ENCODE measurements at regions not wholly inside any gene's neighbourhood (a gene's known extent, or its start where the extent isn't known, plus 50 kb on each side); places are given as distances from the start of the nearest gene placed in this dataset.

- TF ChIP-seq MYC (IDR thresholded peaks at IDR 0.05; ENCODE audit: low read depth, low read length) = no peak
- TF ChIP-seq JUN (IDR thresholded peaks at IDR 0.05; ENCODE audit: borderline replicate concordance, insufficient read depth, insufficient read length, low read depth) = peak; percentile 87
- TF ChIP-seq EZH2 (IDR thresholded peaks at IDR 0.05; ENCODE audit: borderline replicate concordance, low read depth, low read length, severe bottlenecking) = no peak
- TF ChIP-seq GATA2 (IDR thresholded peaks at IDR 0.05; ENCODE audit: insufficient read depth, insufficient read length, low read depth, low read length) = peak; percentile 93
- no peak for TF ChIP-seq CTCF (IDR thresholded peaks at IDR 0.05; ENCODE audit: extremely low read depth in 1 of 2, insufficient read depth in 1 of 2, low read depth in 1 of 2, low read length in 2 of 2)
- TF ChIP-seq FOS (IDR thresholded peaks at IDR 0.05; ENCODE audit: borderline replicate concordance, insufficient read depth, low read length) = peak; percentile 77
- peak; percentile 39 for TF ChIP-seq POLR2AphosphoS5 (IDR thresholded peaks at IDR 0.05; ENCODE audit: insufficient read depth, low read depth, low read length)
- no peak for TF ChIP-seq MAX (IDR thresholded peaks at IDR 0.05; ENCODE audit: insufficient read depth, insufficient read length)
- dilution Hi-C loops (cut with MboI; ENCODE audit: extremely low pct_ligation_motif_present, low sequenced_read_pairs) = no loop called here
- Histone ChIP-seq H3K4me1 (ENCODE audit: control insufficient read depth, extremely low read depth, insufficient read depth, low read length) (peaks cover 61% of the 10 kb centered on the region), H3K79me2 (ENCODE audit: control insufficient read depth, insufficient read depth, low read length) (no peaks in the 10 kb centered on the region), H3K4me2 (ENCODE audit: insufficient read depth, low read length) (peak overlapping the region; percentile 82), H4K20me1 (replicated peaks; ENCODE audit: control insufficient read depth, extremely low read depth, insufficient read depth, low read length) (no peaks in the 10 kb centered on the region), H3K9ac (replicated peaks; ENCODE audit: extremely low read depth, insufficient read depth, low read length) (peak overlapping the region; percentile 72), H3K27ac (ENCODE audit: insufficient read depth, low read depth, low read length) (peak overlapping the region; percentile 94), H3K27me3 (ENCODE audit: control insufficient read depth in 2 of 2, insufficient read depth in 2 of 2, low read length in 2 of 2) (no peaks in the 10 kb centered on the region), H3K36me3 (ENCODE audit: control insufficient read depth in 2 of 2, extremely low read depth in 1 of 2, insufficient read depth in 2 of 2, low read length in 2 of 2) (no peaks in the 10 kb centered on the region), H2AFZ (ENCODE audit: low read depth, low read length) (no peak overlapping the region), H3K9me3 (replicated peaks; ENCODE audit: control insufficient read depth, insufficient read depth, low read length) (no peaks in the 10 kb centered on the region), H3K9me1 (replicated peaks; ENCODE audit: control insufficient read depth, extremely low read depth, insufficient read depth, low read length) (no peaks in the 10 kb centered on the region), H3K4me3 (replicated peaks in 1 of 3; ENCODE audit: insufficient read depth in 1 of 3, low read depth in 1 of 3, low read length in 3 of 3) (no peak overlapping the region)
- peak; percentile 77 for FAIRE-seq
- no TSS peak for BruUV-seq (replicated peaks)
- ChIA-PET CTCF (interaction anchor here (1.7 to 3.3 kb wide), 3 partner anchors 11 to 53 kb away, joined by 7 to 18 read pairs (median 11); no protein-coding TSS in a partner anchor), POLR2A (interaction anchor here (1.3 kb wide), 1 partner anchor 51 kb away, joined by 3 read pairs; no protein-coding TSS in a partner anchor)
- intact Hi-C loops (cut with micrococcal nuclease) = loop anchor here (1.0 to 2.0 kb wide), 4 partner anchors 10 to 355 kb away; partner anchors contain the start of gene MMRN1
- DNase-seq (ENCODE audit: low read depth, low spot score) = peak; percentile 90
These were observed 231.8 kb upstream of the GPRIN3 start for GRCh38 chr4:89539374-89539773.
